Vagina (tissue), 2 donors: ENCODE measurements at regions not wholly inside any gene's neighbourhood (a gene's known extent, or its start where the extent isn't known, plus 50 kb on each side); places are given as distances from the start of the nearest gene placed in this dataset.

Experiments
- CTCF ChIP-seq, 3 experiments: fragments of 450-650 bp in 2 of 3; fragments of 200-600 bp in 1 of 3; sonication (generic) in 1 of 3; IDR thresholded peaks; one replicate each; pipeline ENCODE4 v1.5.1; 2017 to 2019; ENCODE audit warnings: antibody characterized with exemption in 3 of 3, mild to moderate bottlenecking in 2 of 3, moderate library complexity in 2 of 3
- POLR2AphosphoS5 ChIP-seq, 2 donors: sonication (generic); formaldehyde crosslinking; IDR thresholded peaks; one replicate each; pipeline ENCODE4 v1.9.0; 2017; ENCODE audit warnings: antibody characterized with exemption in 2 of 2, mild to moderate bottlenecking in 2 of 2, low read depth in 1 of 2; ENCODE audit not compliant: insufficient read depth in 1 of 2

GRCh38 chr10:131424053-131424452 is 112.5 kb upstream of the TCERG1L start:
- TF ChIP-seq CTCF (IDR thresholded peaks at IDR 0.05) (no peak), POLR2AphosphoS5 (IDR thresholded peaks at IDR 0.05; ENCODE audit: insufficient read depth in 1 of 2, low read depth in 1 of 2) (no peak)
